GM21360 (cell line): ENCODE measurements at regions not wholly inside any gene's neighbourhood (a gene's known extent, or its start where the extent isn't known, plus 50 kb on each side); places are given as distances from the start of the nearest gene placed in this dataset.

Experiments
- ATAC-seq: cut with Tn5 transposase; IDR thresholded peaks from one replicate; pipeline ENCODE4 v1.9.1; 2021; ENCODE audit warnings: mild to moderate bottlenecking, moderate library complexity; ENCODE audit not compliant: unreplicated experiment

DNA sequence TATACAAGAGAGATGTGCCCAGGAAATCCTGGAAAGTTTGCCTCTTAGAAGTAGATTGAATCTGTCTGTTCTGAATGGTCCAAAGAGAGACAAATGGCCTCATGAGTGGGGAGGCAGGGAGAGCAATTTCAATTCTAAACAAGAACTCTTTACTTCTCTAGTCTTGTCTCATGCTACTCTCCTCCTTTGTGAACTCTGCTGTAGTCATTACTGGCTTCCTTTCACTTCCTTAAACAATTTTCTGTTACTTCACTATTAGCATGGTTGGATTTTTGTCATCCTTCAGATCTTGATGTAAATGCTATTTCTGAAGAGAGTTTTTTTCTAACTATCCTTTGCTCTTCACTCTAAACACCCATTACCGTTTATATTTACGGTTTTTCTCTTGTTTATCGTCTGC is 54.0 kb upstream of the GRIN3A start:
- no peak for ATAC-seq

DNA sequence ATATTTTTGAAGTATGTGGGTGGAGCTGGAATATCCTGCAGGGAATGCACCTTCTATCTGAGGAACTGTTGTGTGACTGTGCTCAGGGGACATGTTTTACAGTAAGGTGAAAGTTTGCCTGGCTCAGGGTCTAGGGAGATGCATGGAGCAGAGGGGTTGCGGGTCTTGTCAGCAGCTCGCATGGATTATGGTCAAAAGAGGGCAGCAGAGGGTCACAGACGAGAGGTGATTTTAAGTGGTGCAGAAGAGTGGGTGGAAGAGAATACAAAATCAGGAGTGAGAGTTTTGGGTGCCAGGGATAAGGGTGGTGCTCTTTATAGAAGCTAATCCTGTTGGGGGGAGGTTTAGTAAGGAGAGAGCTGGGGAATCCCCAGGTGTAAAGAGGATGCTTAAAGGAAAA is 53.5 kb upstream of the GRIN3A start:
- ATAC-seq: no peak

DNA sequence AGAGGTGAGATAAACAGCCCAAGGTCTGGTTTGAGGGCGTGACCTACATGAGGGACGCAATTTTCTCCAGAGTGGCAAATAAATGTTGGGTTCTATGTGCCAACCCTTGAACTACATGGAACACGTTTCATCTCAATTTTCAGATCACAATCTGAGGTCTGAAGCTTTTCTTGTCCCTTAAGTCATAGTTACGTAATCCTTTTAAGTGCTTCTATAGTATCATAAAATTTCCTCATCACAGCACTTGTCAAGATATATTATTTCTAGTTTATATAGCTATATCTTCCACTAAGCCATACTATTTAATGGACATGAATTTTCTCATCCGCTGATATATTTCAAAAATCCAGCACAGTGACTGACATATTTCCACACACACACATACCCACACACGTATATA is 53.1 kb upstream of the GRIN3A start:
- no peak for ATAC-seq
